ENCODE measurements at regions not wholly inside any gene's neighbourhood (a gene's known extent, or its start where the extent isn't known, plus 50 kb on each side); places are given as distances from the start of the nearest gene placed in this dataset.
"Not testable (repeated sequence)": the region's sequence is repeated elsewhere in the genome, so short reads cannot be mapped to it uniquely, and the experiment has no call there.

- Histone ChIP-seq H3K79me2 (ENCODE audit: control insufficient read depth, low read length) (no peaks in the 10 kb centered on the region), H3F3A (ENCODE audit: control insufficient read depth, insufficient read depth) (no peaks in the 10 kb centered on the region), H3K27me3 (ENCODE audit: control insufficient read depth, low read length) (no peaks in the 10 kb centered on the region), H3K4me2 (ENCODE audit: low read length) (no peak overlapping the region), H3K4me3 (ENCODE audit: low read length) (no peak overlapping the region), H3K4me1 (ENCODE audit: control insufficient read depth, low read length) (no peaks in the 10 kb centered on the region), H3K36me3 (ENCODE audit: control insufficient read depth, low read length) (no peaks in the 10 kb centered on the region), H4K20me1 (ENCODE audit: control insufficient read depth, insufficient read depth, low read depth, low read length) (no peaks in the 10 kb centered on the region), H3K9me2 (replicated peaks; ENCODE audit: control insufficient read depth, low read length) (no peaks in the 10 kb centered on the region), H3K27ac (ENCODE audit: low read depth, low read length) (no peak overlapping the region), H3K9me3 (ENCODE audit: control insufficient read depth, insufficient read depth, low read length) (no peaks in the 10 kb centered on the region)
- TF ChIP-seq EZH2phosphoT487 (IDR thresholded peaks at IDR 0.05; ENCODE audit: borderline replicate concordance, low read length) (no peak), CTCF (IDR thresholded peaks at IDR 0.05; ENCODE audit: low read depth, low read length, poor library complexity, severe bottlenecking) (no peak)
Observed at GRCh38 chr5:68688547-68688946, 405.3 kb upstream of the SLC30A5 start.

DNA sequence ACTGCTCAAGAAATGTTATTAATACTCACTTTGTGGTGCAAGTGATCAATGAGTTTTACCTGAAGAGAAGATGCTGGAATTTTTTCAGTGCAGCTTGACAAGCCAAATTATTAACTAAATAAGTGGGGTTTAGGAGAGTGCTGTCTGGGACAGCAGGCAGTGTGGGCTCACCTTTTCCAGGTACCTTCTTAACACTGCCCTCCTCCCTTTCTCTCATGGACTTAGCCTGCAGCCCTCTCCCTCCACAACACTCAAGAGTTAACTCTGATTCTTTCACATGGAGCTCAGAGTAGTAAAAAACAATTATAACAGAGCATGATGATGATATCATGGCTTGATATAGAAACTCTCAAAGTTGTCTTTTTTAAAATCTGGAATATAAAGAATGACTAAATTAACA is 404.8 kb upstream of the SLC30A5 start:
- no peaks in the 10 kb centered on the region for H3K4me1 ChIP-seq (ENCODE audit: control insufficient read depth, low read length)
- no peaks in the 10 kb centered on the region for H3F3A ChIP-seq (ENCODE audit: control insufficient read depth, insufficient read depth)
- no peak overlapping the region for H3K4me2 ChIP-seq (ENCODE audit: low read length)
- H3K4me3 ChIP-seq (ENCODE audit: low read length) = no peak overlapping the region
- no peaks in the 10 kb centered on the region for H3K79me2 ChIP-seq (ENCODE audit: control insufficient read depth, low read length)
- no peaks in the 10 kb centered on the region for H3K9me2 ChIP-seq (replicated peaks; ENCODE audit: control insufficient read depth, low read length)
- H3K9me3 ChIP-seq (ENCODE audit: control insufficient read depth, insufficient read depth, low read length) = no peaks in the 10 kb centered on the region
- H3K27ac ChIP-seq (ENCODE audit: low read depth, low read length) = no peak overlapping the region
- no peaks in the 10 kb centered on the region for H3K27me3 ChIP-seq (ENCODE audit: control insufficient read depth, low read length)
- no peak for TF ChIP-seq CTCF (IDR thresholded peaks at IDR 0.05; ENCODE audit: low read depth, low read length, poor library complexity, severe bottlenecking)
- TF ChIP-seq EZH2phosphoT487 (IDR thresholded peaks at IDR 0.05; ENCODE audit: borderline replicate concordance, low read length) = no peak
- no peaks in the 10 kb centered on the region for H4K20me1 ChIP-seq (ENCODE audit: control insufficient read depth, insufficient read depth, low read depth, low read length)
- H3K36me3 ChIP-seq (ENCODE audit: control insufficient read depth, low read length) = no peaks in the 10 kb centered on the region

DNA sequence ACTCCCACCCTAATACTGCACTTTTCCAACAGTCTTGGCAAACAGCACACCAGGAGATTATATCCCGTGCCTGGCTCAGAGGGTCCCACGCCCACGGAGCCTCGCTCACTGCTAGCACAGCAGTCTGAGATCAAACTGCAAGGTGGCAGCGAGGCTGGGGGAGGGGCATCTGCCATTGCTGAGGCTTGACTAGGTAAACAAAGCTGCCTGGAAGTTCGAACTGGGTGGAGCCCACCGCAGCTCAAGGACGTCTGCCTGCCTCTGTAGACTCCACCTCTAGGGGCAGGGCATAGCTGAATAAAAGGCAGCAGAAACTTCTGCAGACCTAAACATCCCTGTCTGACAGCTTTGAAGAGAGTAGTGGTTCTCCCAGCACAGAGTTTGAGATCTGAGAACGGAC is 401.9 kb upstream of the SLC30A5 start:
- H3K9me2 ChIP-seq (replicated peaks; ENCODE audit: control insufficient read depth, low read length); H3K4me3 ChIP-seq (ENCODE audit: low read length); H3K4me2 ChIP-seq (ENCODE audit: low read length); H4K20me1 ChIP-seq (ENCODE audit: control insufficient read depth, insufficient read depth, low read depth, low read length); H3K27me3 ChIP-seq (ENCODE audit: control insufficient read depth, low read length); H3K4me1 ChIP-seq (ENCODE audit: control insufficient read depth, low read length); H3K27ac ChIP-seq (ENCODE audit: low read depth, low read length); H3K36me3 ChIP-seq (ENCODE audit: control insufficient read depth, low read length); H3K9me3 ChIP-seq (ENCODE audit: control insufficient read depth, insufficient read depth, low read length); H3F3A ChIP-seq (ENCODE audit: control insufficient read depth, insufficient read depth); H3K79me2 ChIP-seq (ENCODE audit: control insufficient read depth, low read length): not testable (repeated sequence)

- TF ChIP-seq CTCF (IDR thresholded peaks at IDR 0.05; ENCODE audit: low read depth, low read length, poor library complexity, severe bottlenecking) = no peak
- no peak for TF ChIP-seq EZH2phosphoT487 (IDR thresholded peaks at IDR 0.05; ENCODE audit: borderline replicate concordance, low read length)
- Histone ChIP-seq H3K4me2 (ENCODE audit: low read length) (no peak overlapping the region), H3K27ac (ENCODE audit: low read depth, low read length) (no peak overlapping the region), H4K20me1 (ENCODE audit: control insufficient read depth, insufficient read depth, low read depth, low read length) (no peaks in the 10 kb centered on the region), H3K9me3 (ENCODE audit: control insufficient read depth, insufficient read depth, low read length) (no peaks in the 10 kb centered on the region), H3K9me2 (replicated peaks; ENCODE audit: control insufficient read depth, low read length) (no peaks in the 10 kb centered on the region), H3K27me3 (ENCODE audit: control insufficient read depth, low read length) (no peaks in the 10 kb centered on the region), H3K4me1 (ENCODE audit: control insufficient read depth, low read length) (no peaks in the 10 kb centered on the region), H3F3A (ENCODE audit: control insufficient read depth, insufficient read depth) (no peaks in the 10 kb centered on the region), H3K36me3 (ENCODE audit: control insufficient read depth, low read length) (no peaks in the 10 kb centered on the region), H3K79me2 (ENCODE audit: control insufficient read depth, low read length) (no peaks in the 10 kb centered on the region), H3K4me3 (ENCODE audit: low read length) (no peak overlapping the region)
Observed at GRCh38 chr5:68698025-68698940, 395.5 kb upstream of the SLC30A5 start.

Measured in DOHH2 (cell line).